Tibial nerve (tissue), 3 donors: ENCODE measurements at regions not wholly inside any gene's neighbourhood (a gene's known extent, or its start where the extent isn't known, plus 50 kb on each side); places are given as distances from the start of the nearest gene placed in this dataset.

Source experiments
- CTCF ChIP-seq, 5 experiments: fragments of 200-600 bp in 3 of 5; fragments of 450-650 bp in 2 of 5; sonication (generic) in 3 of 5; IDR thresholded peaks; one replicate each; pipeline ENCODE4 v1.5.1; 2016 to 2019; ENCODE audit warnings: antibody characterized with exemption in 5 of 5, mild to moderate bottlenecking in 3 of 5, moderate library complexity in 2 of 5
- POLR2A ChIP-seq, 2 donors: fragments of 450-650 bp; IDR thresholded peaks; one replicate each; pipeline ENCODE4 v1.6.1; 2017; ENCODE audit warnings: antibody characterized with exemption in 2 of 2, mild to moderate bottlenecking in 2 of 2, moderate library complexity in 2 of 2

GRCh38 chr9:105089874-105090273 lies 154.6 kb upstream of the SLC44A1 start:
- no peak for TF ChIP-seq CTCF (IDR thresholded peaks at IDR 0.05)
- no peak for TF ChIP-seq POLR2A (IDR thresholded peaks at IDR 0.05)
